GM12878 (cell line): ENCODE measurements at regions not wholly inside any gene's neighbourhood (a gene's known extent, or its start where the extent isn't known, plus 50 kb on each side); places are given as distances from the start of the nearest gene placed in this dataset.

Source experiments
- BCLAF1 ChIP-seq: fragments of 450-650 bp; IDR thresholded peaks from 2 replicates; pipeline ENCODE4 v1.6.1; 2017; ENCODE audit warnings: antibody characterized with exemption, mild to moderate bottlenecking, moderate library complexity
- GABPA ChIP-seq: IDR thresholded peaks from 2 replicates; pipeline ENCODE4 v1.6.1; 2014; ENCODE audit warnings: antibody characterized with exemption, low read depth, mild to moderate bottlenecking, inconsistent platforms
- HSF1 ChIP-seq: fragments of 150-350 bp; IDR thresholded peaks from 2 replicates; pipeline ENCODE4 v1.6.1; 2014; ENCODE audit warnings: mild to moderate bottlenecking, low read depth, low read length
- IRF3 ChIP-seq: fragments of 450-650 bp; IDR thresholded peaks from 2 replicates; pipeline ENCODE4 v1.6.1; 2014; ENCODE audit warnings: mild to moderate bottlenecking
- KLF5 ChIP-seq: fragments of 450-650 bp; IDR thresholded peaks from 2 replicates; pipeline ENCODE4 v1.6.1; 2014; ENCODE audit warnings: mild to moderate bottlenecking; ENCODE audit not compliant: partially characterized antibody
- SMAD1 ChIP-seq: fragments of 450-650 bp; IDR thresholded peaks from 2 replicates; pipeline ENCODE4 v1.6.1; 2018; ENCODE audit warnings: mild to moderate bottlenecking, low read depth; ENCODE audit not compliant: partially characterized antibody
- SPI1 ChIP-seq: IDR thresholded peaks from 2 replicates; pipeline ENCODE4 v1.6.1; 2011; ENCODE audit warnings: low read depth, mild to moderate bottlenecking, low read length, moderate library complexity, borderline replicate concordance; ENCODE audit not compliant: insufficient read depth
- SUPT20H ChIP-seq: IDR thresholded peaks from 2 replicates; pipeline ENCODE4 v1.6.1; 2011; ENCODE audit warnings: low read depth, mild to moderate bottlenecking, low read length, moderate library complexity, borderline replicate concordance; ENCODE audit not compliant: control insufficient read depth
- SUZ12 ChIP-seq: fragments of 200-600 bp; sonication (generic); IDR thresholded peaks from one replicate; pipeline ENCODE4 v1.6.1; 2018; ENCODE audit warnings: antibody characterized with exemption, mild to moderate bottlenecking; ENCODE audit not compliant: unreplicated experiment
- TCF3 ChIP-seq: IDR thresholded peaks from 2 replicates; pipeline ENCODE4 v1.6.1; 2012; ENCODE audit warnings: low read depth, mild to moderate bottlenecking, low read length, borderline replicate concordance; ENCODE audit not compliant: insufficient read depth
- USF2 ChIP-seq: IDR thresholded peaks from 2 replicates; pipeline ENCODE4 v1.6.1; 2011; ENCODE audit warnings: low read depth, low read length, improper control_type of control experiment, borderline replicate concordance

GRCh38 chr16:17887963-17888362, 417.2 kb upstream of the XYLT1 start (continued):
- TF ChIP-seq USF2 (no peak), KLF5 (no peak), GABPA (no peak), SUZ12 (no peak), SUPT20H (no peak), HSF1 (no peak), IRF3 (no peak), SMAD1 (no peak), BCLAF1 (no peak), TCF3 (no peak), SPI1 (no peak)
